ENCODE measurements at regions not wholly inside any gene's neighbourhood (a gene's known extent, or its start where the extent isn't known, plus 50 kb on each side); places are given as distances from the start of the nearest gene placed in this dataset.

DNA sequence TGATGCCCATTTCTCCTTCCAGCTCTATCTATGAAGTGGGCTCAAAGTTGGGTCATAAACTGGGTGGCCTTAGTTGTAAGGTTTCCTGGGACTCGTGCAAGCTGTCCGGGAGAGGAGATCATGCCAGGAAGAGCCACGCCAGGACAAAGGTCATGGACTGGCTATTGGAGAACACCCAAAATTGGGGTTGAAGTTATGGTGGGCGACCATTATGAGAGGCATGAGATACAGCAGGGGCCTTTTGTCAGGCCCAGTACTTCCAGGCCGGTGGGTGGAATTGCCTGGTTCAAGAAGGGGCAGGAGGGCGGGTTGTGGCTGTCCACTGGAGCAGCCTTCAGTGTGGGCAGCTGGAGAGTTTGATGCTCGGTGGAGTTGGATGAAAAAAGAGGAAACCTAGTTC lies 225.1 kb upstream of the SSTR4 start:
- TF ChIP-seq CTCF (IDR thresholded peaks at IDR 0.05; ENCODE audit: insufficient read depth, low read length, poor library complexity, severe bottlenecking), result no peak
- H3K4me3 ChIP-seq (replicated peaks; ENCODE audit: low read depth, low read length), result no peak overlapping the region
- no peaks in the 10 kb centered on the region; the same call in 1 of the 2 replicates for H3K27me3 ChIP-seq (replicated peaks; ENCODE audit: control insufficient read depth, insufficient read depth, low read length)
- DNase-seq (ENCODE audit: extremely low read depth, insufficient read length), result no peak
- no peaks in the 10 kb centered on the region for H3K36me3 ChIP-seq (ENCODE audit: control insufficient read depth, insufficient read depth, low read length)

- Histone ChIP-seq H3K4me3 (replicated peaks; ENCODE audit: low read depth, low read length) (no peak overlapping the region), H3K27me3 (replicated peaks; ENCODE audit: control insufficient read depth, insufficient read depth, low read length) (no peaks in the 10 kb centered on the region; the same call in 1 of the 2 replicates), H3K36me3 (ENCODE audit: control insufficient read depth, insufficient read depth, low read length) (no peaks in the 10 kb centered on the region)
- no peak for TF ChIP-seq CTCF (IDR thresholded peaks at IDR 0.05; ENCODE audit: insufficient read depth, low read length, poor library complexity, severe bottlenecking)
- DNase-seq (ENCODE audit: extremely low read depth, insufficient read length), result no peak
Measured at GRCh38 chr20:22810626-22811569, 224.2 kb upstream of the SSTR4 start.

- DNase-seq (ENCODE audit: extremely low read depth, insufficient read length), result no peak
- no peaks in the 10 kb centered on the region; the same call in 1 of the 2 replicates for H3K27me3 ChIP-seq (replicated peaks; ENCODE audit: control insufficient read depth, insufficient read depth, low read length)
- H3K36me3 ChIP-seq (ENCODE audit: control insufficient read depth, insufficient read depth, low read length), result no peaks in the 10 kb centered on the region
- H3K4me3 ChIP-seq (replicated peaks; ENCODE audit: low read depth, low read length), result no peak overlapping the region
- TF ChIP-seq CTCF (IDR thresholded peaks at IDR 0.05; ENCODE audit: insufficient read depth, low read length, poor library complexity, severe bottlenecking), result no peak
Measured at GRCh38 chr20:22814471-22815205, 220.5 kb upstream of the SSTR4 start.

DNA sequence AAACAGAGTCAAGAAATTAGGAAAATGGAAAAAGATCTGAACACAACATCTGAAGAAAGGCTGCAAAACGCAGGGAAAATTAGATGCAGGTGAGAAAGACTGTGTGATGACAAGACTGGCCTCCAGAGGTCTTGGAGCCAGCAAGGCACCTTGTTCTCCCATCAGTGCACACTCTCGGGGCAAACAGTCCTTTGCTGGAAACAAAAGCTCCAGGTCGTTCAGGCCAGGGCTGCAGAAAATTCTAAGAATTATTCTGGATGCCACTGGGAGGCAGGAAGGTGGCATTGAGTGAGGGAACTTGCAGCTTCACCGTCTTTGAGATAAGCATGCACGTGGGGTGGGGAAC lies 219.9 kb upstream of the SSTR4 start:
- Histone ChIP-seq H3K27me3 (replicated peaks; ENCODE audit: control insufficient read depth, insufficient read depth, low read length) (no peaks in the 10 kb centered on the region; the same call in 1 of the 2 replicates), H3K4me3 (replicated peaks; ENCODE audit: low read depth, low read length) (no peak overlapping the region), H3K36me3 (ENCODE audit: control insufficient read depth, insufficient read depth, low read length) (no peaks in the 10 kb centered on the region)
- no peak for DNase-seq (ENCODE audit: extremely low read depth, insufficient read length)
- TF ChIP-seq CTCF (IDR thresholded peaks at IDR 0.05; ENCODE audit: insufficient read depth, low read length, poor library complexity, severe bottlenecking), result no peak

DNA sequence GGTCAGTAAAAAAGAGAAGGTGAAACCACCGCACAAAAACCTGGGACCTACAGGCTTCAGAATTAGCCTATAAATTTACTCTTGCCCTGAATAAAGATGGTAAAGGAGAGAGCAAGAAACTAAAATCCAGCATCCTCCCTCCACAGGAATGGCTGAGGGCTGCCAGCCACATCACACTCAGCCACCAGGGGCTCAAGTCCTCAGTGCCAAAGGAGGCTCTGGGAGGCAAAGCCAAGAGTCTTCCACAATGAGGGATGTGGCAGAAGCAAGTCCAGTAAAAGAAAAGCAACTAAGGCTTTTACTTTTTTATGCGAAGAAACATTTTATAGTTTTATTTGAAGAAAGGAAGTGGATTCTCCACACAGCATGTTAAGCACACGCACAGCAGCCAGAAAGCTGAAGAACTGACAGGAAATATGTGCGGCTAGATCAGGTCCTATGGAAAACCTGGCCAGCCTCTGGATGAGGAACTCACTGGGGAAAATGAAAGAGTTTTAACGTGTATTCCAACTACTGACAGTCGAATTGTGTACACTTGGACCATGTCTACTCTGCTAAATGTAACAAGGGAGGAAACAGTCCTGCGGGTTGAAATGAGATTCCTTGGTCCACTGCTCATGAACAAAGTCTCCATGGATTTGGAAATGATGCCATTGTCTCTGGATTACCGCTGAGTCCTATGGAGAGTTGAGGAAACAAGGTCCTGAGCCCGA lies 219.4 kb upstream of the SSTR4 start:
- DNase-seq (ENCODE audit: extremely low read depth, insufficient read length), result no peak
- no peak for TF ChIP-seq CTCF (IDR thresholded peaks at IDR 0.05; ENCODE audit: insufficient read depth, low read length, poor library complexity, severe bottlenecking)

More for the DNA sequence above, 219.4 kb upstream of the SSTR4 start:
- no peaks in the 10 kb centered on the region for H3K36me3 ChIP-seq (ENCODE audit: control insufficient read depth, insufficient read depth, low read length)
- no peak overlapping the region for H3K4me3 ChIP-seq (replicated peaks; ENCODE audit: low read depth, low read length)
- no peaks in the 10 kb centered on the region; the same call in 1 of the 2 replicates for H3K27me3 ChIP-seq (replicated peaks; ENCODE audit: control insufficient read depth, insufficient read depth, low read length)

Data from GM06990 (cell line).